B cell (primary cell): ENCODE measurements at regions not wholly inside any gene's neighbourhood (a gene's known extent, or its start where the extent isn't known, plus 50 kb on each side); places are given as distances from the start of the nearest gene placed in this dataset.
"Not testable (repeated sequence)": the region's sequence is repeated elsewhere in the genome, so short reads cannot be mapped to it uniquely, and the experiment has no call there.

ENCODE experiments used
- ATAC-seq: fragments of 200-7000 bp; cut with Tn5 transposase; one replicate; pipeline ENCODE4 v1.10.0; 2021; ENCODE audit warnings: low read depth, mild to moderate bottlenecking, moderate number of reproducible peaks, moderate library complexity
- CTCF ChIA-PET: fragments of 350-600 bp; sonication (Branson Sonifier 250); formaldehyde crosslinking; loops from one replicate; lab custom pipeline; 2021; ENCODE audit warnings: antibody characterized with exemption, inconsistent platforms; lab: Charles Lee
- POLR2A ChIA-PET: fragments of 350-600 bp; sonication (Branson Sonifier 250); formaldehyde crosslinking; loops from one replicate; lab custom pipeline; 2021; ENCODE audit warnings: antibody characterized with exemption; lab: Charles Lee
- DNase-seq: peaks from one replicate; pipeline ENCODE4 v3.0.0; 2013
- H2AFZ ChIP-seq: 2 replicates; pipeline ENCODE4 v1.6.1; 2012; ENCODE audit warnings: mild to moderate bottlenecking, low read depth, low read length; ENCODE audit not compliant: insufficient read depth, poor library complexity, severe bottlenecking
- H3K27ac ChIP-seq, 2 donors: 1 replicate in 1 of 2; 2 replicates in 1 of 2; pipeline ENCODE4 v1.5.1; 2012 to 2013; ENCODE audit warnings: low read length in 2 of 2, mild to moderate bottlenecking in 2 of 2, moderate library complexity in 1 of 2
- H3K27me3 ChIP-seq, 4 experiments: fragments of 200-600 bp in 1 of 4; sonication (generic) in 1 of 4; replicated peaks in 1 of 4; 1 replicate in 2 of 4; 2 replicates in 2 of 4; pipeline versions ENCODE4 v1.6.1 to v1.7.0; 2013 to 2016; ENCODE audit warnings: low read length in 3 of 4, mild to moderate bottlenecking in 2 of 4, mixed read lengths in 1 of 4, moderate library complexity in 1 of 4; ENCODE audit not compliant: insufficient read depth in 4 of 4, control insufficient read depth in 3 of 4; ENCODE audit errors: control extremely low read depth in 1 of 4
- H3K36me3 ChIP-seq, 2 experiments: replicated peaks in 1 of 2; 1 replicate in 1 of 2; 2 replicates in 1 of 2; pipeline versions ENCODE4 v1.6.1 to v1.7.1; 2013; ENCODE audit warnings: low read length in 1 of 2; ENCODE audit not compliant: insufficient read depth in 2 of 2, control insufficient read depth in 1 of 2; ENCODE audit errors: control extremely low read depth in 1 of 2, extremely low read depth in 1 of 2
- H3K4me1 ChIP-seq, 2 donors: fragments of 200-600 bp in 1 of 2; sonication (generic) in 1 of 2; 1 replicate in 1 of 2; 2 replicates in 1 of 2; pipeline versions ENCODE4 v1.5.1 to v1.6.1; 2013 to 2017; ENCODE audit warnings: low read length in 2 of 2; ENCODE audit not compliant: control insufficient read depth in 2 of 2, insufficient read depth in 2 of 2
- H3K4me2 ChIP-seq: replicated peaks from 2 replicates; pipeline ENCODE3; 2012; ENCODE audit warnings: mild to moderate bottlenecking, low read depth, low read length; ENCODE audit not compliant: poor library complexity, severe bottlenecking
- H3K4me3 ChIP-seq, 5 experiments: fragments of 200-600 bp in 1 of 5; sonication (generic) in 1 of 5; 1 replicate in 3 of 5; 2 replicates in 2 of 5; pipeline versions ENCODE4 v1.5.1 to v1.7.0; 2011 to 2016; ENCODE audit warnings: low read length in 4 of 5, mild to moderate bottlenecking in 4 of 5, low read depth in 2 of 5, control low read depth in 1 of 5, moderate library complexity in 1 of 5; ENCODE audit not compliant: insufficient read depth in 1 of 5; ENCODE audit errors: control extremely low read depth in 1 of 5, extremely low read depth in 1 of 5
- H3K79me2 ChIP-seq: fragments of 200-600 bp; sonication (generic); one replicate; pipeline ENCODE4 v1.6.0; 2016; ENCODE audit warnings: low read length; ENCODE audit not compliant: control insufficient read depth, insufficient read depth
- H3K9ac ChIP-seq: fragments of 200-600 bp; sonication (generic); 2 replicates; pipeline ENCODE4 v1.6.1; 2017; ENCODE audit warnings: mild to moderate bottlenecking, low read length, moderate library complexity
- H3K9me3 ChIP-seq, 3 donors: one replicate each; pipeline versions ENCODE4 v1.6.1 to v1.7.1; 2013; ENCODE audit warnings: low read length in 2 of 3; ENCODE audit not compliant: control insufficient read depth in 2 of 3, insufficient read depth in 1 of 3; ENCODE audit errors: control extremely low read depth in 1 of 3
- H4K20me1 ChIP-seq: 2 replicates; pipeline ENCODE4 v1.6.0; 2012; ENCODE audit warnings: mild to moderate bottlenecking, low read length; ENCODE audit not compliant: insufficient read depth, control insufficient read depth, poor library complexity, severe bottlenecking
- H3K27ac Mint-ChIP-seq: one replicate; pipeline ENCODE4 v1.8.0; 2021; ENCODE audit warnings: mixed read lengths
- H3K27me3 Mint-ChIP-seq: one replicate; pipeline ENCODE4 v1.8.0; 2021; ENCODE audit warnings: mixed read lengths
- H3K4me1 Mint-ChIP-seq: one replicate; pipeline ENCODE4 v1.8.0; 2021; ENCODE audit warnings: mixed read lengths
- H3K4me3 Mint-ChIP-seq: one replicate; pipeline ENCODE4 v1.8.0; 2021; ENCODE audit warnings: mixed read lengths
- H3K9me3 Mint-ChIP-seq: one replicate; pipeline ENCODE4 v1.8.0; 2022; ENCODE audit warnings: mixed read lengths; ENCODE audit not compliant: insufficient read depth
- WGBS: methylation state at CpG from one replicate; pipeline ENCODE4 v1.1.5; 2013; ENCODE audit warnings: missing lambda C conversion rate; ENCODE audit not compliant: insufficient coverage; 5-methylcytosine and 5-hydroxymethylcytosine counted together
- intact Hi-C: fragments of 100-400 bp; cut with micrococcal nuclease; formaldehyde crosslinking; loops from one replicate; pipeline ENCODE4 v1.10.0; 2022

GRCh38 chr21:10415859-10416258, 105.5 kb upstream of the TPTE start:
- H3K9ac ChIP-seq, H3K27me3 Mint-ChIP-seq, DNase-seq, H2AFZ ChIP-seq, H3K27ac ChIP-seq, H3K36me3 ChIP-seq, H3K79me2 ChIP-seq, H3K4me1 ChIP-seq, intact Hi-C loops, H3K4me2 ChIP-seq, H3K4me1 Mint-ChIP-seq, H3K27ac Mint-ChIP-seq, H3K4me3 Mint-ChIP-seq, ATAC-seq, CTCF ChIA-PET, H4K20me1 ChIP-seq, POLR2A ChIA-PET, H3K4me3 ChIP-seq, H3K9me3 Mint-ChIP-seq, H3K27me3 ChIP-seq: not testable (repeated sequence)
- peaks cover 3 to 60% (median 3%) of the 10 kb centered on the region in 3 donors for H3K9me3 ChIP-seq
- 68% methylated on average over 5 of the region's 6 CpGs for WGBS

- H3K27me3 Mint-ChIP-seq, POLR2A ChIA-PET, H3K36me3 ChIP-seq, H3K4me1 ChIP-seq, intact Hi-C loops, H3K4me3 Mint-ChIP-seq, CTCF ChIA-PET, H3K27ac Mint-ChIP-seq, ATAC-seq, H3K4me2 ChIP-seq, H3K9ac ChIP-seq, H3K79me2 ChIP-seq, H3K27ac ChIP-seq, H2AFZ ChIP-seq, H3K27me3 ChIP-seq, H3K9me3 Mint-ChIP-seq, H3K4me1 Mint-ChIP-seq, H4K20me1 ChIP-seq, H3K4me3 ChIP-seq, DNase-seq: not testable (repeated sequence)
- H3K9me3 ChIP-seq: peaks cover 3 to 53% (median 6%) of the 10 kb centered on the region in 3 donors
- 58% methylated on average over 3 of the region's 4 CpGs for WGBS
Measured at GRCh38 chr21:10416691-10417447, 104.5 kb upstream of the TPTE start.

- CTCF ChIA-PET, H3K79me2 ChIP-seq, POLR2A ChIA-PET, H3K4me3 ChIP-seq, H3K4me3 Mint-ChIP-seq, ATAC-seq, H3K4me2 ChIP-seq, H3K27me3 Mint-ChIP-seq, H4K20me1 ChIP-seq, H3K9ac ChIP-seq, DNase-seq, H3K27ac ChIP-seq, intact Hi-C loops, H3K9me3 Mint-ChIP-seq, H3K4me1 ChIP-seq, H3K27me3 ChIP-seq, H3K36me3 ChIP-seq, H3K4me1 Mint-ChIP-seq, H2AFZ ChIP-seq, H3K27ac Mint-ChIP-seq: not testable (repeated sequence)
- 81% methylated on average over 12 of the region's 12 CpGs for WGBS
- peaks cover 3 to 59% (median 6%) of the 10 kb centered on the region in 3 donors for H3K9me3 ChIP-seq
Measured at GRCh38 chr21:10417551-10418002, 103.8 kb upstream of the TPTE start.
